ENCODE measurements at regions not wholly inside any gene's neighbourhood (a gene's known extent, or its start where the extent isn't known, plus 50 kb on each side); places are given as distances from the start of the nearest gene placed in this dataset.

GRCh38 chr5:6873359-6873758, 160.1 kb downstream of the TENT4A start:
- TF ChIP-seq CTCF (IDR thresholded peaks at IDR 0.05; ENCODE audit: low read depth, low read length, poor library complexity, severe bottlenecking) (no peak), EZH2phosphoT487 (IDR thresholded peaks at IDR 0.05; ENCODE audit: borderline replicate concordance, low read length) (no peak)
